NT2/D1 (cell line): ENCODE measurements at regions not wholly inside any gene's neighbourhood (a gene's known extent, or its start where the extent isn't known, plus 50 kb on each side); places are given as distances from the start of the nearest gene placed in this dataset.

ENCODE experiments used
- DNase-seq: peaks from one replicate; pipeline ENCODE4 v3.0.0-alpha.2; 2011; ENCODE audit warnings: low read depth, low spot score
- H3K27me3 ChIP-seq: 2 replicates; pipeline ENCODE4 v1.6.0; 2011; ENCODE audit warnings: mild to moderate bottlenecking; ENCODE audit not compliant: insufficient read length, insufficient read depth
- H3K36me3 ChIP-seq: 2 replicates; pipeline ENCODE4 v1.6.1; 2011; ENCODE audit warnings: mild to moderate bottlenecking, low read length, mixed read lengths; ENCODE audit not compliant: insufficient read depth, insufficient read length
- H3K4me1 ChIP-seq: 2 replicates; pipeline ENCODE4 v1.5.1; 2011; ENCODE audit not compliant: insufficient read depth, insufficient read length
- H3K4me3 ChIP-seq: 2 replicates; pipeline ENCODE4 v1.5.1; 2011; ENCODE audit warnings: low read depth; ENCODE audit not compliant: insufficient read length
- H3K9ac ChIP-seq: 2 replicates; pipeline ENCODE4 v1.6.0; 2011; ENCODE audit warnings: low read depth; ENCODE audit not compliant: insufficient read length
- H3K9me3 ChIP-seq: 2 replicates; pipeline ENCODE4 v1.5.1; 2011; ENCODE audit warnings: mild to moderate bottlenecking, low read length; ENCODE audit not compliant: insufficient read depth
- SUZ12 ChIP-seq: IDR thresholded peaks from 2 replicates; pipeline ENCODE4 v1.6.1; 2011; ENCODE audit not compliant: insufficient read length, insufficient read depth; ENCODE audit errors: extremely low read depth
- YY1 ChIP-seq: IDR thresholded peaks from 2 replicates; pipeline ENCODE4 v1.6.1; 2011; ENCODE audit not compliant: insufficient read length, insufficient read depth
- ZNF274 ChIP-seq: IDR thresholded peaks from 2 replicates; pipeline ENCODE4 v1.6.1; 2011; ENCODE audit warnings: mild to moderate bottlenecking, low read depth, low read length

GRCh38 chr1:5415606-5416005 is 576.6 kb downstream of the NPHP4 start:
- Histone ChIP-seq H3K9me3 (no peaks in the 10 kb centered on the region), H3K36me3 (no peaks in the 10 kb centered on the region), H3K27me3 (peaks cover 4% of the 10 kb centered on the region), H3K9ac (no peak overlapping the region), H3K4me1 (peaks cover 4% of the 10 kb centered on the region), H3K4me3 (no peak overlapping the region)
- no peak for TF ChIP-seq SUZ12
- no peak for TF ChIP-seq YY1
- TF ChIP-seq ZNF274: no peak
- no peak for DNase-seq

DNA sequence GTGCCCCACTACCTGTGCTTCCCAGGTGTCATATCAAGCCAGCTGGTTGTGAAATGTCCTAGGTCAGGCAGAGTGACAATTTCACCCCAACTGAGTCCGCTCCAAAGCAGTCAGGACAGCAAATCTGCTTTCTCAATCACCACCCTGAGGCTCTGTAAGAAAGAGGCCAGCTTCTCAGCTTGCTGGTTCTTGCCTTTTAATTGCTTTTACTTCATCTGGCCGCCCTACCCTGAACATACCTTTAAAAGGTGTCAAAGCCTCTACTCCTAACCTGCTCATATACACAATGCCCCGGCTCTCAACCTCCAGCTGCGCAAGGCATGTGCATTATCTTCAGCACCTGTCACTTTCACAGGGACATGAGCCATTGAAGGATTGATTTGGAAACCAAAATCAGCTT is 581.6 kb downstream of the NPHP4 start:
- no peak for DNase-seq
- H3K36me3 ChIP-seq: no peaks in the 10 kb centered on the region
- H3K9ac ChIP-seq: no peak overlapping the region
- no peak overlapping the region for H3K4me3 ChIP-seq
- no peaks in the 10 kb centered on the region for H3K27me3 ChIP-seq
- peaks cover 4% of the 10 kb centered on the region; the same call in 1 of the 2 replicates for H3K9me3 ChIP-seq
- TF ChIP-seq YY1: no peak
- TF ChIP-seq SUZ12: no peak
- TF ChIP-seq ZNF274: no peak
- H3K4me1 ChIP-seq: peaks cover 4% of the 10 kb centered on the region

GRCh38 chr1:5408401-5408800 is 583.8 kb downstream of the NPHP4 start:
- H3K9ac ChIP-seq: no peak overlapping the region
- DNase-seq: no peak
- H3K36me3 ChIP-seq: no peaks in the 10 kb centered on the region
- peaks cover 4% of the 10 kb centered on the region; the same call in 1 of the 2 replicates for H3K9me3 ChIP-seq
- no peak for TF ChIP-seq ZNF274
- no peak for TF ChIP-seq SUZ12
- H3K4me1 ChIP-seq: no peaks in the 10 kb centered on the region
- no peaks in the 10 kb centered on the region for H3K27me3 ChIP-seq
- no peak overlapping the region for H3K4me3 ChIP-seq

DNA sequence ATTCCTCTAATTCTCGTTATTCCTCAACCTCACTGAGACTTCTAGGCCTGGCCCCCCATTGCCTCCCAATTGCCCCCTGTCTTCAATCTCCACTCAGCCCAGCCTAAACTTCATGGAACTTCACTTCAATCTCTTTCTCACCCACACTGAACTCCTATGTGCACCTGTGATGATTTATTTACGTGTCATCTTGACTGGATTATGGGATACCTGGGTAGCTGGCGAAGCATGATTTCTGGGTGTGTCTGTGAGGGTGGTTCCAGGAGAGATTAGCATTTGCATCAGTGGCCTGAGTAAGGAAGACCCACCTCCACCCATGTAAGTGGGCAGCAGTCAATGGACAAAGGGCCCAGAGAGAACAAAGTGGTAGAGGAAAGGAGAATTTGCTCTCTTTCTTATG is 587.0 kb downstream of the NPHP4 start:
- TF ChIP-seq YY1: no peak
- TF ChIP-seq SUZ12: no peak
- no peak for TF ChIP-seq ZNF274

DNA sequence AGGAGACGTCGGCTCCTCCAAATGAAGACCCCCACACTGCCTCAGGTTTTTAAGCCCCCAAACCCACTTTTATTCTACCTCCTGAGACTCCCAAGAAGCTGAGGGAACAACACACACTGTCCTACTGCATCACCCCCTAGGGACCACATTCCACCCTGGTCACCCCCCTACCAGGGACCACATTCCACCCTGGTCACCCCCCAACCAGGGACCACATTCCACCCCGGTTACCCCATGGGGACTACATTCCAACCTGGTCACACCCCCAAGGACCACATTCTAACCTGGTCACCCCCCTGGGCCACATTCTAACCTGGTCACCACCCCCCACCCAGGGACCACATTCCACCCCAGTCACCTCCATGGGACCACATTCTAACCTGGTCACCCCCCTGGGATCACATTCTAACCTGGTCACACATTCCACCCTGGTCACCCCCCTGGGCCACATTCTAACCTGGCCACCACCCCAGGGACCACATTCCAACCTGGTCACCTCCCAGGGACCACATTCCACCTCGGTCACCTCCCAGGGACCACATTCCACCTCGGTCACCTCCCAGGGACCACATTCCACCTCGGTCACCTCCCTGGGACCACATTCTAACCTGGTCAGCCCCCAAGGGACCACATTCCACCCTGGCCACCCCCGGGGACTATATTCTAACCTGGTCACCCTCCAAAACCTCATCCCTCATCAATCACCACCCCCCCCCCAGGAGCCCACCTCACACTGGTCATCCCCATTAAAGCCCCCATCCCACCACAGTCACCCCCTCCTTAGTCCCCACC is 587.6 kb downstream of the NPHP4 start:
- no peaks in the 10 kb centered on the region for H3K27me3 ChIP-seq
- no peak for DNase-seq
- no peak overlapping the region for H3K9ac ChIP-seq
- H3K36me3 ChIP-seq: no peaks in the 10 kb centered on the region
- TF ChIP-seq ZNF274 (no peak), YY1 (no peak), SUZ12 (no peak)
- H3K9me3 ChIP-seq: peaks cover 4% of the 10 kb centered on the region; the same call in 1 of the 2 replicates
- H3K4me1 ChIP-seq: no peaks in the 10 kb centered on the region
- no peak overlapping the region for H3K4me3 ChIP-seq

More for the DNA sequence above, 587.0 kb downstream of the NPHP4 start:
- Histone ChIP-seq H3K4me3 (no peak overlapping the region), H3K36me3 (no peaks in the 10 kb centered on the region), H3K27me3 (no peaks in the 10 kb centered on the region), H3K9ac (no peak overlapping the region), H3K4me1 (no peaks in the 10 kb centered on the region), H3K9me3 (peaks cover 4% of the 10 kb centered on the region; the same call in 1 of the 2 replicates)
- DNase-seq: no peak

DNA sequence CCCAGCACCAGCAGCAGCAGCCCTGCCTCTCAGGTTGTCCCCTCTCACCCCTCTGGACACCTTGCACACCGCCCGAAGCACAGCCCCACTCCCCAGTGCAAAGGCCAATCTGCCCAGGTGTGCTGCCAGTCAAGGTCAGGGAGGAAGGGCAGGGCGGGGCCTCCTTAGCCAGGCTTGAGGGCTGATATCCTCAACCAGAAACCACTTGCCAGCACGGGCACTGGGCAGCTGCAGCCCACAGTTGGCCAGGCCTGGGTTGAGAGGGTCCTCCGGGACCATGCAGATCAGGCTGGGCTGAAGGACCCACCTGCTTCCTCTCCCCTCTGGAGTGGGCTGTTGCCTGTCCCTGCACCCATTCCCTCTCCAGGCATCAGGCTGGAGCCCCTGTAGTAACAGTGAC is 588.3 kb downstream of the NPHP4 start:
- H3K9ac ChIP-seq: no peak overlapping the region
- H3K4me1 ChIP-seq: no peaks in the 10 kb centered on the region
- H3K9me3 ChIP-seq: peaks cover 4% of the 10 kb centered on the region; the same call in 1 of the 2 replicates
- DNase-seq: no peak
- H3K27me3 ChIP-seq: no peaks in the 10 kb centered on the region
- no peak overlapping the region for H3K4me3 ChIP-seq
- TF ChIP-seq YY1: no peak
- no peak for TF ChIP-seq ZNF274
- no peak for TF ChIP-seq SUZ12
- no peaks in the 10 kb centered on the region for H3K36me3 ChIP-seq

DNA sequence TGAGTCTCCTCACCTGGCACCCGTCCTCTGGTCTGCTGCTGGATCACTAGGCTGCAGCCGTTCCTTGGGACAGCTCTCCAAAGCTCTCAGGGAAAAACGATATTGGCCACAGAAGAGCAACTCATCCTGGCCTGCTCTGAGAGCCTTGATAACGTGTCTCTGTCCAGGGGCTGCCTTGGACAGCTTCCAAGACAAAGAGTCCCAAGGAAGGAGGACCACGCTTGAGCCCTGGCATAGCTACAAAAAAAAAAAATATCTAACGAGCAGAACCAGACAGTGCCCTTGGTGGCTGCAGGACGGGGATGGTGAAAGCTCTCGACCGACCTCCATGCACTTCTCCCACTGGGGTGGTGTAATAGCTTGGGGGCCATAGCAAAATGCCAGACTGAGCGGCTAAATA is 589.6 kb downstream of the NPHP4 start:
- no peaks in the 10 kb centered on the region for H3K27me3 ChIP-seq
- no peak for DNase-seq
- no peaks in the 10 kb centered on the region for H3K9me3 ChIP-seq
- H3K4me1 ChIP-seq: no peaks in the 10 kb centered on the region
- H3K36me3 ChIP-seq: no peaks in the 10 kb centered on the region
- TF ChIP-seq SUZ12: no peak
- TF ChIP-seq ZNF274: no peak
- TF ChIP-seq YY1: no peak
- no peak overlapping the region for H3K4me3 ChIP-seq
- no peak overlapping the region for H3K9ac ChIP-seq

DNA sequence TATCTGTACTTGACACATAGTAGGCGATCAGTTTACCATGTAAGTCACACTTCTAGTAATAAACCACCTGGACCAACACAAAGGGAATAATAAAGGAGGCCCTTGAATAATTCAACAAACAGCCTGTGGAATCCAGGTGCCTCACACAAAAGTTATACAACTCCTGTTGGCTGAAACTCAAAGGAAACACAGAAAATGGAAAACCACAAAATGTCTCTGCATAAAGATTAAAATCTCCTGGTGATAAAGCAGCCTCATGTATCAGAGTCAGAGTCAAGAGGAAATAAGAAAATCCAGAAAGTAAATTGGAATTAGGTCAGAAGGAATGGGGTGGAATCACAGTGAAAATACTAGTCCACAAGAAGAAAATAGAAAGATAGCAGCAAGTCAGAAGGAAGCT is 592.5 kb downstream of the NPHP4 start:
- TF ChIP-seq YY1 (no peak), ZNF274 (no peak), SUZ12 (no peak)
- no peaks in the 10 kb centered on the region for H3K4me1 ChIP-seq
- H3K9me3 ChIP-seq: no peaks in the 10 kb centered on the region
- H3K9ac ChIP-seq: no peak overlapping the region
- H3K27me3 ChIP-seq: no peaks in the 10 kb centered on the region
- H3K36me3 ChIP-seq: no peaks in the 10 kb centered on the region
- no peak for DNase-seq
- H3K4me3 ChIP-seq: no peak overlapping the region
